ENCODE measurements at regions not wholly inside any gene's neighbourhood (a gene's known extent, or its start where the extent isn't known, plus 50 kb on each side); places are given as distances from the start of the nearest gene placed in this dataset.

GRCh38 chr6:54680531-54680930 lies 166.0 kb upstream of the FAM83B start:
- ChIA-PET CTCF (ENCODE audit: low intra/inter-chr PET ratio) (no interaction called here), POLR2A (no interaction called here)
- FAIRE-seq (no peak), DNase-seq (ENCODE audit: extremely low read depth in 1 of 4, low spot score in 3 of 4) (no peak), ATAC-seq (no peak)
- Histone ChIP-seq H4K20me1 (replicated peaks; ENCODE audit: control insufficient read depth, insufficient read depth, low read length) (no peaks in the 10 kb centered on the region), H3K4me3 (no peak overlapping the region), H3K9me1 (ENCODE audit: control insufficient read depth, insufficient read depth, low read length) (no peaks in the 10 kb centered on the region), H3K27me3 (ENCODE audit: control insufficient read depth in 2 of 2, insufficient read depth in 2 of 2, low read length in 2 of 2) (no peaks in the 10 kb centered on the region), H3K4me1 (replicated peaks in 1 of 2; ENCODE audit: control insufficient read depth in 2 of 2, insufficient read depth in 2 of 2, low read length in 2 of 2) (no peaks in the 10 kb centered on the region), H2AFZ (ENCODE audit: low read depth, low read length) (no peak overlapping the region), H3K27ac (ENCODE audit: extremely low read depth, low read depth, low read length) (no peak overlapping the region), H3K79me2 (ENCODE audit: control insufficient read depth, insufficient read depth, low read length) (no peaks in the 10 kb centered on the region), H3K36me3 (ENCODE audit: control insufficient read depth, insufficient read depth, low read length) (no peaks in the 10 kb centered on the region), H3K9ac (ENCODE audit: insufficient read depth in 1 of 2, low read depth in 2 of 2, low read length in 2 of 2) (no peak overlapping the region), H3K9me3 (replicated peaks; ENCODE audit: control insufficient read depth, insufficient read depth, low read depth, low read length) (no peaks in the 10 kb centered on the region), H3K4me2 (ENCODE audit: insufficient read depth, low read length) (no peak overlapping the region)
- in situ Hi-C loops (cut with MboI): no loop called here
- BruUV-seq (replicated peaks): no TSS peak
- intact Hi-C loops (cut with micrococcal nuclease): no loop called here
- WGBS (ENCODE audit: insufficient coverage, low coverage, missing lambda C conversion rate): 0% methylated on average over 2 of the region's 2 CpGs
- no peak for TF ChIP-seq DIDO1 (tag; IDR thresholded peaks at IDR 0.05; ENCODE audit: low read depth)
- no peak for TF ChIP-seq TFAM (CRISPR knock-in tag; conservative IDR thresholded peaks at IDR 0.05)

GRCh38 chr6:54681267-54681666 lies 165.3 kb upstream of the FAM83B start:
- Histone ChIP-seq H3K27me3 (ENCODE audit: control insufficient read depth in 2 of 2, insufficient read depth in 2 of 2, low read length in 2 of 2) (no peaks in the 10 kb centered on the region), H3K4me2 (ENCODE audit: insufficient read depth, low read length) (no peak overlapping the region), H3K9me1 (ENCODE audit: control insufficient read depth, insufficient read depth, low read length) (no peaks in the 10 kb centered on the region), H3K9me3 (replicated peaks; ENCODE audit: control insufficient read depth, insufficient read depth, low read depth, low read length) (no peaks in the 10 kb centered on the region), H3K27ac (ENCODE audit: extremely low read depth, low read depth, low read length) (no peak overlapping the region), H4K20me1 (replicated peaks; ENCODE audit: control insufficient read depth, insufficient read depth, low read length) (no peaks in the 10 kb centered on the region), H2AFZ (ENCODE audit: low read depth, low read length) (no peak overlapping the region), H3K9ac (ENCODE audit: insufficient read depth in 1 of 2, low read depth in 2 of 2, low read length in 2 of 2) (no peak overlapping the region), H3K36me3 (ENCODE audit: control insufficient read depth, insufficient read depth, low read length) (no peaks in the 10 kb centered on the region), H3K4me1 (replicated peaks in 1 of 2; ENCODE audit: control insufficient read depth in 2 of 2, insufficient read depth in 2 of 2, low read length in 2 of 2) (no peaks in the 10 kb centered on the region), H3K4me3 (no peak overlapping the region), H3K79me2 (ENCODE audit: control insufficient read depth, insufficient read depth, low read length) (no peaks in the 10 kb centered on the region)
- in situ Hi-C loops (cut with MboI): no loop called here
- FAIRE-seq (no peak), ATAC-seq (no peak), DNase-seq (ENCODE audit: extremely low read depth in 1 of 4, low spot score in 3 of 4) (no peak)
- WGBS (ENCODE audit: insufficient coverage, low coverage, missing lambda C conversion rate): 0% methylated on average over 2 of the region's 2 CpGs
- intact Hi-C loops (cut with micrococcal nuclease): no loop called here
- CTCF ChIA-PET (ENCODE audit: low intra/inter-chr PET ratio): no interaction called here
- POLR2A ChIA-PET: no interaction called here
- TF ChIP-seq SMAD4 (CRISPR knock-in tag; conservative IDR thresholded peaks at IDR 0.05) (no peak), FOXO4 (CRISPR knock-in tag; IDR thresholded peaks at IDR 0.05) (no peak)
- TF ChIP-seq, protein P1, sequence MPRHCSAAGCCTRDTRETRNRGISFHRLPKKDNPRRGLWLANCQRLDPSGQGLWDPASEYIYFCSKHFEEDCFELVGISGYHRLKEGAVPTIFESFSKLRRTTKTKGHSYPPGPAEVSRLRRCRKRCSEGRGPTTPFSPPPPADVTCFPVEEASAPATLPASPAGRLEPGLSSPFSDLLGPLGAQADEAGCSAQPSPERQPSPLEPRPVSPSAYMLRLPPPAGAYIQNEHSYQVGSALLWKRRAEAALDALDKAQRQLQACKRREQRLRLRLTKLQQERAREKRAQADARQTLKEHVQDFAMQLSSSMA (CRISPR knock-in tag; IDR thresholded peaks at IDR 0.05): no peak
- BruUV-seq (replicated peaks): no TSS peak
